ENCODE measurements at regions not wholly inside any gene's neighbourhood (a gene's known extent, or its start where the extent isn't known, plus 50 kb on each side); places are given as distances from the start of the nearest gene placed in this dataset.

DNA sequence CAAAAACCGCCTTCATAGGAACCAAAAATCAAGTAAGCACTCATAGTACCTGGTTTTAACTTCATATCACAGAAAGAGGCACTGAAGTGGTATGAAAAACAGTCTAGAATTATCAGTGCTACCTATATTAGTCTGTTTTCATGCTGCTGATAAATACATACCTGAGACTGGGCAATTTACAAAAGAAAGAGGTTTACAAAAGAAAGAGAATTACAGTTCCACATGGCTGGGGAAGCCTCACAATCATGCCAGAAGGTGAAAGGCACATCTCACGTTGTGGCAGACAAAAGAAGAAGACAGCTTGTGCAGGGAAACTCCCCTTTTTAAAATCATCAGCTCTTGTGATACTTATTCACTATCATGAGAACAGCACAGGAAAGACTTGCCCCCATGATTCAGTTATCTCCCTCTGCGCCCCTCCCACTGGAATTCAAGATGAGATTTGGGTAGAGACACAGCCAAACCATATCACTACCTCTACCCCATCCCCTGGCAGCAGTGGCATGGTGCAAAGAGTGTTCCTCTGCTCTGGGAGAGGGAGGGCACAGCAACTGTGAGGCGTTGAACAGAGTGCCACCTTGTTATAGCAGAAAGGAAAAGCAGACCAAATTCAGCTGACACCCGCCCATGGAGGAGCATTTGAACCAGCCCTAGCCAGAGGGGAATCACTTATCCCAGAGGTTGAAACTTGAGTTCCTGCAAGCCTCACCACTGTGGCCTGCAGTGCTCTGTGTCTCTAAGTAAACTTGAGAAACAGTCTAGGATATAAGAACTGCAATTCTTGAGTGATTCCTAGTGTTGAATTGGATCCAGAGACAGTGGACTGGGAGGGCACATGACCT, 61.9 kb upstream of the PTPRZ1 start:
- TF ChIP-seq, protein P1, sequence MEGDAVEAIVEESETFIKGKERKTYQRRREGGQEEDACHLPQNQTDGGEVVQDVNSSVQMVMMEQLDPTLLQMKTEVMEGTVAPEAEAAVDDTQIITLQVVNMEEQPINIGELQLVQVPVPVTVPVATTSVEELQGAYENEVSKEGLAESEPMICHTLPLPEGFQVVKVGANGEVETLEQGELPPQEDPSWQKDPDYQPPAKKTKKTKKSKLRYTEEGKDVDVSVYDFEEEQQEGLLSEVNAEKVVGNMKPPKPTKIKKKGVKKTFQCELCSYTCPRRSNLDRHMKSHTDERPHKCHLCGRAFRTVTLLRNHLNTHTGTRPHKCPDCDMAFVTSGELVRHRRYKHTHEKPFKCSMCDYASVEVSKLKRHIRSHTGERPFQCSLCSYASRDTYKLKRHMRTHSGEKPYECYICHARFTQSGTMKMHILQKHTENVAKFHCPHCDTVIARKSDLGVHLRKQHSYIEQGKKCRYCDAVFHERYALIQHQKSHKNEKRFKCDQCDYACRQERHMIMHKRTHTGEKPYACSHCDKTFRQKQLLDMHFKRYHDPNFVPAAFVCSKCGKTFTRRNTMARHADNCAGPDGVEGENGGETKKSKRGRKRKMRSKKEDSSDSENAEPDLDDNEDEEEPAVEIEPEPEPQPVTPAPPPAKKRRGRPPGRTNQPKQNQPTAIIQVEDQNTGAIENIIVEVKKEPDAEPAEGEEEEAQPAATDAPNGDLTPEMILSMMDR (IDR thresholded peaks at IDR 0.05; ENCODE audit: low read depth, low read length, missing control alignments) = no peak
- in situ Hi-C loops (cut with HindIII; ENCODE audit: low sequenced_read_pairs) = no loop called here
- no peak for DNase-seq (ENCODE audit: low read depth)
- no peak overlapping the region for H3K4me3 ChIP-seq (ENCODE audit: low read depth, low read length)

DNA sequence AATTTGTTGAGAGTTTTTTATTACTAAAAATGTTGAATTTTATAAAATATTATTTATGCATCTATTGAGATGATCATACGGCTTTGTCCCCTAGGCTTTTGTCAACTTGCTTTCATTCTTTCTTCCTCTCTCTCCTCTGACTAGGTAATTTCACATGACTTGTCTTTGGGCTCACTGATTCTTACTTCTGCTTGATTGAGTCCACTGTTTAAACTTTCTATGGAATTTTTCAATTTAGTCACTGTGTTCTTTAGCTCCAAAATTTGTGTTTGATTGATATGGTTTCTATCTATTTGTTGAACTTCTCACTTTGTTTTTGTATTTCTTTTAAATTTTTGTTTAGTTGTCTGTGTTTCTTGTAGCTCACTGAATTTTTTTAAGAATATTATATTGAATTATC, 65.9 kb upstream of the PTPRZ1 start:
- H3K4me3 ChIP-seq (ENCODE audit: low read depth, low read length) = no peak overlapping the region
- in situ Hi-C loops (cut with HindIII; ENCODE audit: low sequenced_read_pairs) = no loop called here
- TF ChIP-seq, protein P1 (IDR thresholded peaks at IDR 0.05; ENCODE audit: low read depth, low read length, missing control alignments) = no peak
- no peak for DNase-seq (ENCODE audit: low read depth)

DNA sequence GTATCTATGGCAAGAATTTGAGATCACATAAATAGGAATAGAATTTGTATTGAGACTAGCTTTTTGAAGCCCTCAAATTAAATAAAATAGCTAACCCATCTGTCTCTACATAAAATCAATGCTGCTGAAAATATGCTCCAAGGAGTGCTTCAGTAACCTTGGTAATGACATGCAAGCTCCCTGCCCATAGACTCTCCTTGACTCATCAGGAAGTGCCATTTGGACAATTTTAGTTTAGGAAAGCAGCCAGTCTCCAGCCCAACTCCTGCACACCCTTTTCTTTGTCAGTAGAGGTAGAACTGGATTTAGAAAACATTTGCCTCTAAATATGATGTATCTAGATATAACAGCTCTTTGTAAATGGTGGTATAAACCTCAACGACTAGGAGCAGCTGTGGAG, 69.9 kb upstream of the PTPRZ1 start:
- TF ChIP-seq, protein P1 (IDR thresholded peaks at IDR 0.05; ENCODE audit: low read depth, low read length, missing control alignments) = no peak
- DNase-seq (ENCODE audit: low read depth) = no peak
- H3K4me3 ChIP-seq (ENCODE audit: low read depth, low read length) = no peak overlapping the region
- in situ Hi-C loops (cut with HindIII; ENCODE audit: low sequenced_read_pairs) = no loop called here

DNA sequence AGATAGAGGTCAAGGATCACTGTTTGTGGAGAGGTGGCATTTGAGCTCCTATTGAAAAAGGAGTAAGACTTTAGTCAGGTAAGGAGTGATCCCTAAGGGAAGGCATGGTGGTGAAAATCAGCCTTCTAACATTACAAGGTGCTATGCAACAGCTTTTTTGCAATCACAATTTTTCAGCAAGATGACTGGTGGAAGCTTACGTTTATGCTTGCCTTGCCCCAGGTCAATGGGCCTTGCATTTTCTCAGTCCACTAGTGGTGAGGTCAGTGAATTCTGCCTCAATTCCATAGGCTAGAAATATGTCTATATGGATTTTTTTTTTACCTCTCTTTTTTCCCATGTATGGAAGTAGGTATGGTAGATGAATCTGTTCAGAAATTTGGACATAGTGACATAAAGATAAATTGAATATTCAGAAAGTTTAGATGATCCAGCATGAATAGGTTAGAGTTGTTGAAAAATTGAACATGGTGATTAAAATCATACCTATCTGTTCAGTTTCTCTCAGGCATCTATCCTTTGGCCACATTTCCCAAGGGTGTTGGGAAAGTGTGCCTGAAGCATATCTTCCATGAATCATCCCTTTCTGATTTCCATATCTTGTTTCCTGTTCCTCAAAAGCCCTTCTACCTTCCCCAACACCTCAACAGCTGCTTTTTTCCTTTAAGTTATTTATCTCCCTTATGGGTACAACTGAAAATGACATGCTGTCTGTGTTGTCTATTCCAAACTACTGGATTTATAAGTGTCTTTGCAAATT, 71.9 kb upstream of the PTPRZ1 start:
- in situ Hi-C loops (cut with HindIII; ENCODE audit: low sequenced_read_pairs) = no loop called here
- H3K4me3 ChIP-seq (ENCODE audit: low read depth, low read length) = no peak overlapping the region
- no peak for DNase-seq (ENCODE audit: low read depth)
- TF ChIP-seq, protein P1 (IDR thresholded peaks at IDR 0.05; ENCODE audit: low read depth, low read length, missing control alignments) = no peak

DNA sequence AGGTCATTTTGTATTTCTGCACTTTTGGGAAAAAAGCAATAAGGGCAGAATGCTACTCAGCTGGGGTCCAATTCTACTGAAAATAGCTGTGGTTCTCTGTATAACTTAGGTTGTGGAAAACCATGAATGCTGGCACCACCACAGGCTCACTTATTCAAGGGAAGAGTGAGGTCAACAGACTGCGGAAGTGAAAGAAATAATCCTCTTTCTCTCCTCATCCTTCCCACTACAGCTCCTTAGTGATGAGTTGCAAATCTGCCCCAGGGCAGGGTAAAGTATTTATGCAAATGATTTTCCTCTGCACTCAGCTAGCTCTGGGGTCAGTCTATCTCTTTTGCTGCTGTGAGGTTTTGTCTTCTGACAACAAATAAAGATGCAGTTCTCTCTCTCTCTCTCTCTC, 74.1 kb upstream of the PTPRZ1 start:
- TF ChIP-seq, protein P1 (IDR thresholded peaks at IDR 0.05; ENCODE audit: low read depth, low read length, missing control alignments) = no peak
- H3K4me3 ChIP-seq (ENCODE audit: low read depth, low read length) = no peak overlapping the region
- DNase-seq (ENCODE audit: low read depth) = peak; percentile 75
- in situ Hi-C loops (cut with HindIII; ENCODE audit: low sequenced_read_pairs) = no loop called here

DNA sequence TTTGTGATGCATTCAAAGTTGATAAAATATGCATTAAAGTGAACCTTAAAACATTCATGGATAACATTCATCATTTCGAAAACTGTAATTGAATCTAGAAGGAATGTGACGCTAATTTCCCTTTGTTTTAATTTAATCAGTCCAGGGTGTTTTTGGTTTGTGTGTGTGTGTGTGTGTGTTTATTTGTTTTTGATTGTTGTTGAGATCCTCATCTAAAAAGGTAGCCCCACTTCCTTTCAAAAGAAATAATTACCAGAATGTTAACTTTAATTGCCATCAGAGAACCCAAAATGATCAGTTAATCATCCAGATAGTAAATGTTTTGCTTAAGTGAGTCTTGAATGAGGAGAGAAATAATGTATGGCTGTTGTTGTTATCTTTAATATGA, 74.5 kb upstream of the PTPRZ1 start:
- TF ChIP-seq, protein P1 (IDR thresholded peaks at IDR 0.05; ENCODE audit: low read depth, low read length, missing control alignments) = no peak
- no peak overlapping the region for H3K4me3 ChIP-seq (ENCODE audit: low read depth, low read length)
- in situ Hi-C loops (cut with HindIII; ENCODE audit: low sequenced_read_pairs) = no loop called here
- no peak for DNase-seq (ENCODE audit: low read depth)
